ENCODE measurements at regions not wholly inside any gene's neighbourhood (a gene's known extent, or its start where the extent isn't known, plus 50 kb on each side); places are given as distances from the start of the nearest gene placed in this dataset.

DNA sequence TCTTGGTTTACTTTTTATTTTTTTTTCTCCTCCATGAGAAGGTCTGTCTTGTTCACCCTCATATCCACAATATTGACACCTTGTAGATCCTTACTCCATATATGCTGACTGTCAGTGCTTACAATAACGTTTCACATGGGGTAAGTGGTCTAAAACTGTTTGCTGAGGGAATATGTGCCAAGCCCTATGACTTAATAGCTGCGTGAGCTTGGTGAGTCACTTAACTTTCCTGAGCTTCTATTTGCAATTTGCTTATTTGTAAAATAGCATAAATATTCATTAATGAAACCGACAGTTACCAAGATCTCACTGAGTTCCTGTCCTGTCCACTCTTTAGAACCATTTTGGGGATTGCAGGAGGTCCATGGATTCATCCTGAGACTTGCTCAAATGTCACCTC lies 190.7 kb downstream of the CCT6B start:
- TF ChIP-seq, protein P1, sequence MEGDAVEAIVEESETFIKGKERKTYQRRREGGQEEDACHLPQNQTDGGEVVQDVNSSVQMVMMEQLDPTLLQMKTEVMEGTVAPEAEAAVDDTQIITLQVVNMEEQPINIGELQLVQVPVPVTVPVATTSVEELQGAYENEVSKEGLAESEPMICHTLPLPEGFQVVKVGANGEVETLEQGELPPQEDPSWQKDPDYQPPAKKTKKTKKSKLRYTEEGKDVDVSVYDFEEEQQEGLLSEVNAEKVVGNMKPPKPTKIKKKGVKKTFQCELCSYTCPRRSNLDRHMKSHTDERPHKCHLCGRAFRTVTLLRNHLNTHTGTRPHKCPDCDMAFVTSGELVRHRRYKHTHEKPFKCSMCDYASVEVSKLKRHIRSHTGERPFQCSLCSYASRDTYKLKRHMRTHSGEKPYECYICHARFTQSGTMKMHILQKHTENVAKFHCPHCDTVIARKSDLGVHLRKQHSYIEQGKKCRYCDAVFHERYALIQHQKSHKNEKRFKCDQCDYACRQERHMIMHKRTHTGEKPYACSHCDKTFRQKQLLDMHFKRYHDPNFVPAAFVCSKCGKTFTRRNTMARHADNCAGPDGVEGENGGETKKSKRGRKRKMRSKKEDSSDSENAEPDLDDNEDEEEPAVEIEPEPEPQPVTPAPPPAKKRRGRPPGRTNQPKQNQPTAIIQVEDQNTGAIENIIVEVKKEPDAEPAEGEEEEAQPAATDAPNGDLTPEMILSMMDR (conservative IDR thresholded peaks at IDR 0.05): no peak
- Histone ChIP-seq H3K23me2 (ENCODE audit: insufficient read length, low read depth, low read length, poor library complexity, severe bottlenecking) (no peaks in the 10 kb centered on the region), H3K4ac (ENCODE audit: low read depth, low read length) (no peak overlapping the region), H4K91ac (ENCODE audit: insufficient read length, low read depth, low read length) (no peak overlapping the region), H2BK5ac (ENCODE audit: insufficient read length, low read length) (no peak overlapping the region), H2BK15ac (ENCODE audit: low read depth, low read length) (no peak overlapping the region), H3K27ac (ENCODE audit: insufficient read length, low read depth, low read length) (no peak overlapping the region), H2BK20ac (ENCODE audit: low read depth, low read length, poor library complexity, severe bottlenecking) (no peak overlapping the region), H2BK120ac (ENCODE audit: low read depth, low read length, poor library complexity, severe bottlenecking) (no peak overlapping the region), H2AFZ (ENCODE audit: low read length) (no peak overlapping the region), H3K79me2 (ENCODE audit: insufficient read depth, low read length) (no peaks in the 10 kb centered on the region), H3K9ac (ENCODE audit: extremely low read depth, insufficient read length, low read length) (no peak overlapping the region), H4K8ac (replicated peaks; ENCODE audit: insufficient read length, low read depth, low read length) (no peak overlapping the region), H3K79me1 (ENCODE audit: insufficient read depth, low read depth, low read length, poor library complexity, severe bottlenecking) (no peaks in the 10 kb centered on the region), H3K56ac (ENCODE audit: insufficient read length, low read depth, low read length) (no peak overlapping the region), H3K23ac (ENCODE audit: insufficient read length, low read depth, low read length) (no peak overlapping the region), H3K18ac (ENCODE audit: insufficient read length, low read depth, low read length) (no peak overlapping the region), H4K5ac (ENCODE audit: insufficient read length, low read depth, low read length) (no peak overlapping the region), H3K14ac (ENCODE audit: insufficient read depth, low read length) (no peak overlapping the region), H3K4me1 (ENCODE audit: insufficient read depth, low read length) (no peaks in the 10 kb centered on the region), H2BK12ac (ENCODE audit: insufficient read length, low read depth, low read length) (no peak overlapping the region), H3K4me2 (ENCODE audit: insufficient read depth, insufficient read length, low read length) (no peak overlapping the region), H4K20me1 (ENCODE audit: control insufficient read depth, insufficient read depth, insufficient read length) (no peaks in the 10 kb centered on the region), H3K9me3 (ENCODE audit: control insufficient read depth, low read depth, low read length) (no peaks in the 10 kb centered on the region), H3K27me3 (ENCODE audit: insufficient read depth, low read length) (no peaks in the 10 kb centered on the region), H3T11ph (ENCODE audit: low read length) (no peak overlapping the region), H2AK5ac (ENCODE audit: insufficient read length, low read length) (no peak overlapping the region)
- no peak overlapping the region for H3K27ac Mint-ChIP-seq
- WGBS (ENCODE audit: extremely low coverage, insufficient read length, low lambda C conversion rate): no CpG with 5 or more reads among the region's 3 CpGs
- H3K27me3 Mint-ChIP-seq (ENCODE audit: low read depth): peaks cover 25% of the 10 kb centered on the region
- H3K4me3 Mint-ChIP-seq: no peak overlapping the region
- no peak for DNase-seq
- peaks cover 0 to 22% of the 10 kb centered on the region in 2 experiments; a peak in 2 of 4 replicates for H3K4me1 Mint-ChIP-seq
- H3K9me3 Mint-ChIP-seq: no peaks in the 10 kb centered on the region
- H3K36me3 Mint-ChIP-seq (ENCODE audit: insufficient read depth in 1 of 3, low read depth in 3 of 3): no peaks in the 10 kb centered on the region

All from H9 (cell line).